Esophagus muscularis mucosa (tissue), 3 donors: ENCODE measurements at regions not wholly inside any gene's neighbourhood (a gene's known extent, or its start where the extent isn't known, plus 50 kb on each side); places are given as distances from the start of the nearest gene placed in this dataset.

Experiments used
- CTCF ChIP-seq, 3 experiments: fragments of 200-600 bp in 2 of 3; fragments of 450-650 bp in 1 of 3; sonication (generic) in 2 of 3; IDR thresholded peaks; one replicate each; pipeline ENCODE4 v1.5.1; 2017 to 2019; ENCODE audit warnings: antibody characterized with exemption in 3 of 3, mild to moderate bottlenecking in 2 of 3, moderate library complexity in 1 of 3
- POLR2A ChIP-seq: fragments of 450-650 bp; IDR thresholded peaks from one replicate; pipeline ENCODE4 v1.6.1; 2017; ENCODE audit warnings: antibody characterized with exemption, moderate library complexity, mild to moderate bottlenecking, low read depth
- POLR2AphosphoS5 ChIP-seq, 2 donors: sonication (generic); formaldehyde crosslinking; IDR thresholded peaks; one replicate each; pipeline ENCODE4 v1.6.1; 2017; ENCODE audit warnings: antibody characterized with exemption in 2 of 2

- TF ChIP-seq CTCF (IDR thresholded peaks at IDR 0.05) (no peak), POLR2A (no peak), POLR2AphosphoS5 (IDR thresholded peaks at IDR 0.05) (no peak)
Observed at GRCh38 chr10:22801785-22802184, 87.4 kb upstream of the PIP4K2A start.
